ENCODE measurements at regions not wholly inside any gene's neighbourhood (a gene's known extent, or its start where the extent isn't known, plus 50 kb on each side); places are given as distances from the start of the nearest gene placed in this dataset.
"Not testable (repeated sequence)": the region's sequence is repeated elsewhere in the genome, so short reads cannot be mapped to it uniquely, and the experiment has no call there.

DNA sequence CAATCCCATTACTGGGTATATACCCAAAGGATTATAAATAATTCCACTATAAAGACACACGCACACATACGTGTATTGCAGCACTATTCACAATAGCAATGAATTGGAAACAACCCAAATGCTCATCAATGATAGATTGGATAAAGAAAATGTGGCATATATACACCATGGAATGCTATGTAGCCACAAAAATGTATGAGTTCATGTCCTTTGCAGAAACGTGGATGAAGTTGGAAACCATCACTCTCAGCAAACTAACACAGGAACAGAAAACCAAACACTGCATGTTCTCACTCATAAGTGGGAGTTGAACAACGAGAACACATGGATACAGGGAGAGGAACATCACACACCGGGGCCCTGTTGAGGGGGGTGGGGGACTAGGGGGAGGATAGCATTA, 619.0 kb downstream of the LIG4 start:
- DNase-seq, H3K27ac Mint-ChIP-seq, H3K4me3 Mint-ChIP-seq, H3K36me3 Mint-ChIP-seq, H3K4me1 Mint-ChIP-seq, H3K27me3 Mint-ChIP-seq, H3K9me3 Mint-ChIP-seq: not testable (repeated sequence)

- H3K27me3 Mint-ChIP-seq, result no peaks in the 10 kb centered on the region
- no peak for DNase-seq
Observed at GRCh38 chr13:107590556-107590955, 624.8 kb downstream of the LIG4 start.

GRCh38 chr13:107587681-107588080, 627.7 kb downstream of the LIG4 start:
- Mint-ChIP-seq H3K9me3 (no peaks in the 10 kb centered on the region), H3K4me3 (no peak overlapping the region)

More at GRCh38 chr13:107590556-107590955, 624.8 kb downstream of the LIG4 start:
- Mint-ChIP-seq H3K4me3 (no peak overlapping the region), H3K36me3 (no peaks in the 10 kb centered on the region), H3K9me3 (no peaks in the 10 kb centered on the region), H3K27ac (no peak overlapping the region), H3K4me1 (no peaks in the 10 kb centered on the region)

GRCh38 chr13:107586216-107586615, 629.1 kb downstream of the LIG4 start:
- no peak for DNase-seq
- no peak overlapping the region for H3K27ac Mint-ChIP-seq
- no peaks in the 10 kb centered on the region for H3K27me3 Mint-ChIP-seq
- H3K9me3 Mint-ChIP-seq, result no peaks in the 10 kb centered on the region
- no peaks in the 10 kb centered on the region for H3K4me1 Mint-ChIP-seq
- no peaks in the 10 kb centered on the region for H3K36me3 Mint-ChIP-seq
- H3K4me3 Mint-ChIP-seq, result no peak overlapping the region

More at GRCh38 chr13:107587681-107588080, 627.7 kb downstream of the LIG4 start:
- no peak for DNase-seq
- H3K4me1 Mint-ChIP-seq, result no peaks in the 10 kb centered on the region
- no peaks in the 10 kb centered on the region for H3K27me3 Mint-ChIP-seq
- no peaks in the 10 kb centered on the region for H3K36me3 Mint-ChIP-seq
- H3K27ac Mint-ChIP-seq, result no peak overlapping the region

- H3K9me3 Mint-ChIP-seq, result no peaks in the 10 kb centered on the region
- no peaks in the 10 kb centered on the region for H3K36me3 Mint-ChIP-seq
- H3K4me1 Mint-ChIP-seq, result no peaks in the 10 kb centered on the region
- H3K27me3 Mint-ChIP-seq, result no peaks in the 10 kb centered on the region
- no peak overlapping the region for H3K27ac Mint-ChIP-seq
- DNase-seq, result no peak
- no peak overlapping the region for H3K4me3 Mint-ChIP-seq
Observed at GRCh38 chr13:107585469-107586180, 629.7 kb downstream of the LIG4 start.

DNA sequence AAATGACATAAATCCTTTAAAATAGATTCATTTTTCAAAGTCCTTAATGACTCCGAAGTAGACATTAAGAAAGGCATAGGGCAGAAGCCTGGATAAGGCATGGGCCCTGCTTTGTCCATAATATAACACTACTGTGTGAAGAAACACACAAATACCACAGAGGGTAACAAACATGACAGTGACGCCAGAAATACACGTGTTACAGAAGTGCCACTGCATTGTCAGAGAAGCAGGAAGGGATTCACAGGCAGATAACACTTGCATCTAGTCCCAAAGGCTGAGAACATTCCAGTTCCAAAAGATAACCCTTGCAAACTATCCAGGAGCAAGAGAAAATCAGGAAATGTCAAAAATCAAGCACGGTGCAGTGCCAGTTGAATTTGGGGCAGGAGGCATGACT, 633.2 kb downstream of the LIG4 start:
- no peaks in the 10 kb centered on the region for H3K4me1 Mint-ChIP-seq
- H3K9me3 Mint-ChIP-seq, result peaks cover 7% of the 10 kb centered on the region
- no peak for DNase-seq
- H3K27ac Mint-ChIP-seq, result no peak overlapping the region
- no peaks in the 10 kb centered on the region for H3K27me3 Mint-ChIP-seq
- H3K36me3 Mint-ChIP-seq, result no peaks in the 10 kb centered on the region
- H3K4me3 Mint-ChIP-seq, result no peak overlapping the region

DNA sequence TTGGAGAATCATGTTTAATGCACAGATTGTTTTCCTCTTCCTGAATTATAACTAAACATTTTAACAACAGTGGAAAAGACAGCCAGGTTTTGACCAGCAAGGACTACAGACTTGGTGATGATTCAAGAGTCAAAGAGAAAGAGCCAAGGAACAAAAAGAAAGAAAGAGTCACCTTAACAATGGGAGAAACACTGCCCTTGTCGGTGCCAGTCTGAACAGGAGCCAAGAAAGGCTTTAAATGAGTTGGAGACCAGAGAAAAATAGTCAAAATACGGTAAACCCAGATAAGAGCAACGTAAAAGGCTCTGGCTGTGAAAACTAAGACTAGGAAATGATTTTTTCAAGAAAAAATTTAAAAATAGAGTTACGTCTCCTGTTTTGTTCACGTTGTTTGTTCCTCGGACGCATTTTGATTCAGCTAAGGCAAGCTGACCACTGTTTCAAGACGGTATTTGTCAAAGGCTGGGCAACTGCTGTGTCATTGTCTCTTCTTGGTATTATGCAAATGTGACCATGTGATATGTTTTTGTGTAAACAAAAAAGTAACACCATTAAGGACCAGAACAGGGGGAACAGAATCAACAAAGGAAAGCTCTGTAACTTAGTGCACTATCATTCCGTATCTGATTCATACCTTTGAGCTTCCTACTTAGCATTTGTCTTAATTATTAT, 634.5 kb downstream of the LIG4 start:
- no peak for DNase-seq
- Mint-ChIP-seq H3K9me3 (peaks cover 7% of the 10 kb centered on the region), H3K4me1 (no peaks in the 10 kb centered on the region), H3K36me3 (no peaks in the 10 kb centered on the region), H3K27ac (no peak overlapping the region), H3K4me3 (no peak overlapping the region), H3K27me3 (no peaks in the 10 kb centered on the region)

- no peak overlapping the region for H3K4me3 Mint-ChIP-seq
- H3K9me3 Mint-ChIP-seq, result peaks cover 7% of the 10 kb centered on the region
- no peak overlapping the region for H3K27ac Mint-ChIP-seq
- H3K36me3 Mint-ChIP-seq, result no peaks in the 10 kb centered on the region
- no peaks in the 10 kb centered on the region for H3K27me3 Mint-ChIP-seq
- no peak for DNase-seq
- H3K4me1 Mint-ChIP-seq, result no peaks in the 10 kb centered on the region
Observed at GRCh38 chr13:107576430-107576829, 638.9 kb downstream of the LIG4 start.

GRCh38 chr13:107574517-107575210, 640.7 kb downstream of the LIG4 start:
- Mint-ChIP-seq H3K9me3 (peaks cover 3% of the 10 kb centered on the region), H3K4me1 (no peaks in the 10 kb centered on the region)

GRCh38 chr13:107573184-107573583, 642.2 kb downstream of the LIG4 start:
- no peak overlapping the region for H3K27ac Mint-ChIP-seq
- H3K36me3 Mint-ChIP-seq, result no peaks in the 10 kb centered on the region
- H3K4me3 Mint-ChIP-seq, result no peak overlapping the region
- H3K27me3 Mint-ChIP-seq, result no peaks in the 10 kb centered on the region
- no peaks in the 10 kb centered on the region for H3K4me1 Mint-ChIP-seq
- H3K9me3 Mint-ChIP-seq, result peaks cover 3% of the 10 kb centered on the region
- no peak for DNase-seq

More at GRCh38 chr13:107574517-107575210, 640.7 kb downstream of the LIG4 start:
- H3K4me3 Mint-ChIP-seq, result no peak overlapping the region
- DNase-seq, result no peak
- H3K36me3 Mint-ChIP-seq, result no peaks in the 10 kb centered on the region
- no peak overlapping the region for H3K27ac Mint-ChIP-seq
- H3K27me3 Mint-ChIP-seq, result no peaks in the 10 kb centered on the region

DNA sequence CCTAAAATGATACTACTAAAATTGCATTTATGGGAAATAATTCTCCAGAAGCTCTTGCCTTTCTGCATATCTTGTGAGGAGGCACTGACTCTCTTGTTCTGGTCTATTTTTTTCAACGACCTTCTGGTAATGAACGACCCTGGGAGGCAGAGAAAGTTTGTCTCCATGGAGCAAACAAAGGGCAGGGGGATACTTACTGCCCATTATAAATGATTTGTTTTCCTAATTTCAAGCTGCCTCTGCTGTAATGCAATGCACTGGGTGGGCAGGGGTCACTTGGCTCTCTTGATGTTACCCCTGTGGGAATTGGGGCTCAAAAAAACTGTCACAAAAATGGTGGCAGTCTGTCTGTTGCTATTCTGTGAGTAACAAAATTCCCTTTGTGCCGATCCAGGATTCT, 643.2 kb downstream of the LIG4 start:
- Mint-ChIP-seq H3K27ac (no peak overlapping the region), H3K4me1 (no peaks in the 10 kb centered on the region), H3K27me3 (no peaks in the 10 kb centered on the region), H3K36me3 (no peaks in the 10 kb centered on the region), H3K9me3 (no peaks in the 10 kb centered on the region), H3K4me3 (no peak overlapping the region)
- no peak for DNase-seq

DNA sequence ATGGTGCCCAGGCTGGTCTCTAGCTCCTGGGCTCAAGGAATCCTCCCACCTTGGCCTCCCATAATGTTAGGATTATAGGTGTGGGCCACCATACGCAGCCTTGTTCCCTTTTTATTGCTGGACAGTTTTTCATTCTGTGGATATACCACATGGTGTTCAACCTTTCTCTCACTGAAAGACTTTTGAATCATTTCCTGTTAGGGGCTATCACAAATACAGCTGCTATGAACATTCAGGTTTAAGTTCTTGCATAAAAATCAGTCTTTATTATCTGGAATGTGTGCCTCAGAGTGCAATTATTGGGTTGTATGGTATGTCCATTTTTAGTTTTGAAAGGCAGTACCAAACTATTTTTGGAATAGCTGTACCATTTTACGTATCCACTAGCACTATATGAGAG, 647.2 kb downstream of the LIG4 start:
- Mint-ChIP-seq H3K4me3 (no peak overlapping the region), H3K36me3 (no peaks in the 10 kb centered on the region), H3K27me3 (no peaks in the 10 kb centered on the region), H3K27ac (no peak overlapping the region), H3K4me1 (no peaks in the 10 kb centered on the region), H3K9me3 (peaks cover 3% of the 10 kb centered on the region)
- DNase-seq, result no peak

GRCh38 chr13:107563099-107563925, 652.0 kb downstream of the LIG4 start:
- Mint-ChIP-seq H3K9me3 (peaks cover 3% of the 10 kb centered on the region), H3K36me3 (no peaks in the 10 kb centered on the region), H3K27me3 (no peaks in the 10 kb centered on the region), H3K27ac (no peak overlapping the region), H3K4me3 (no peak overlapping the region), H3K4me1 (no peaks in the 10 kb centered on the region)
- DNase-seq, result no peak

DNA sequence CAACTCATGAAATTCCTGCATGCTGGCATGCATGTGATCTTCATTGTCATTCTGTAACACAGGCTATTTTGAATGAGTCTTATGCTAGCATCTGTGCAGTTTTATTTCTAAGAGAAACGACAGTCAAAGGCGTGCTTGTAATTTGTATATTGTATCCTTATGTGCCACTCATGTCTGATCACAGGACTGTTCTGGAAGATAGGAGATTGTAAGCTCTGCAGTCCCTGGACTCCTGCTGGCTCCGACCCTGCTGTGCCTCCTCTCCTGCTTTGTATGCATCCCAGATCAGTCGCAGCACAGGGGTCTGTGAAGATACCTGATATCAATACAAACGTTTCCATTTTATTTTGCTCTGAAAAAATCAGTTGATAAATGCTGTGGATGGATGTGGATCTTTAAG, 653.1 kb downstream of the LIG4 start:
- H3K36me3 Mint-ChIP-seq, result no peaks in the 10 kb centered on the region
- H3K9me3 Mint-ChIP-seq, result peaks cover 3% of the 10 kb centered on the region
- H3K4me1 Mint-ChIP-seq, result no peaks in the 10 kb centered on the region
- DNase-seq, result no peak
- no peaks in the 10 kb centered on the region for H3K27me3 Mint-ChIP-seq
- no peak overlapping the region for H3K27ac Mint-ChIP-seq
- H3K4me3 Mint-ChIP-seq, result no peak overlapping the region

GRCh38 chr13:107554460-107554859, 660.9 kb downstream of the LIG4 start:
- no peaks in the 10 kb centered on the region for H3K9me3 Mint-ChIP-seq
- H3K27ac Mint-ChIP-seq, result no peak overlapping the region
- DNase-seq, result no peak
- H3K27me3 Mint-ChIP-seq, result no peaks in the 10 kb centered on the region
- no peak overlapping the region for H3K4me3 Mint-ChIP-seq
- H3K4me1 Mint-ChIP-seq, result no peaks in the 10 kb centered on the region
- H3K36me3 Mint-ChIP-seq, result no peaks in the 10 kb centered on the region

All from activated naive CD8-positive, alpha-beta T cell treated with anti-CD3 and anti-CD28 coated beads for 36 hours (primary cell).